ENCODE measurements at regions not wholly inside any gene's neighbourhood (a gene's known extent, or its start where the extent isn't known, plus 50 kb on each side); places are given as distances from the start of the nearest gene placed in this dataset.
"Not testable (repeated sequence)": the region's sequence is repeated elsewhere in the genome, so short reads cannot be mapped to it uniquely, and the experiment has no call there.

DNA sequence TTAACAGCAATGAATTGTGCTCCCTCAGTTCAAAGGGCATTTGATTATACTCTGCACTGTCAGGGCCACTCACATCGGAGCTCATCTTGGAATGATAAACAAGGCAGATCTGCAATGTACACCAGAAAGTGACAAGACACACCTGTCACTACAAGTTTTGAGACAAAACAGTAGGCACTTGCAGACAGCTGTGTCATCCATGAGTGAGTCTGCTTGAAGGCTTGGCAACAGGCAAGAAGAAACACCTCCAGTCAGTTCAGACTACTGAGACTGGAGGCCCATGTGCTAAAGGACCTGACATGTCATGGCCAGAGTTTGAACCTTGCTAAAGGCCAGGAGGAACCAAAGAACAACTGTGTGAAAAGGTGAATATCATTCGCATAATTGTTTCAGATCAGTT, 354.5 kb downstream of the CEP170 start:
- not testable (repeated sequence) for DNase-seq

DNA sequence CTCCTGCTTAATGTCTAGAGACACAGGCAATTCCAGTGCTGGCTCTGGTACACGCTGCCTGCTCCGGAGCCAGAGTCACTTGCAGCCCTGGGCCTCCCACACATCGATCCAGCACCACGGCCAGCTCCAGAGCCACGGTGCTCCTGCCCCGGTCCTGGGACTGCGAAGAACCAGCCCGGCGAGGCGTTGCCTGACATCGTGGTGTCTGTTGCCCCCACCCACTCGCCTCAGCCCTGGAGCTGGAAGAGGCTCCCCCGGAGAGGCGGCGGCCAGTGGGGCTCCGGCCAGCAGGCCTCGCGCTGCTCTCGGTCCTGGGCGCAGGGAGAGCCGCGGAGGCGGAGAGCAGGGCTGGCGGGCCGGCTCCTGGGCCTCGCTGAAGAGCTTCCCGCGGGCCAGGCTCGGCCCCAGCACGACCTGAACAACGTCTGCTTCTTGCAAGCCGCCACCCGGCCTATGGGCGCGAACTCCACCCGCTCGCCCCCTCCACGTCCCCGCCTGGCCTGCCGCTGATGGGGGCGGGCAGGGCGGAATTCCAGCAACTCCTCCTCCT, 364.8 kb downstream of the CEP170 start:
- no peak for DNase-seq

DNA sequence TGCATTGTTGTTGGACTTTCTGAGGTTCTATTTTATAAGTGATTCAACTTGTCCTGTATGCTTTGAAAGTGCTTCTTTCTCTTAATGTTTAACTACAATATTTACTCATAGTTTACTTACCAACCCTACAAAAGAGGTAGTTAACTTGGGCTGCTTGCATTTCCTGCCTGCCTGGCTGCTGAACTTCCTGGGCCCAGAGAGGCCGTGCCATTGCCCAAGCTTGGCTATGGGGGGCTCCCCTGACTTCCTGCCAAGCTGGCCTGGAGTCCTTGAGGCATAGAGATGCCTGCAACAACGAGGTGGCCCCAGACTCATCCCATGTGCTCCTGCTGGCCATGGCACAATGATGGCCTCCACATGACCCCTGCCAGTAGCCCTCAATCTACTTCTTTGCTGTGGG, 361.6 kb upstream of the PLD5 start:
- DNase-seq: no peak

GRCh38 chr1:242880022-242880421, 355.5 kb upstream of the PLD5 start:
- DNase-seq: not testable (repeated sequence)

- DNase-seq: no peak
Observed at GRCh38 chr1:242877743-242878142, 353.2 kb upstream of the PLD5 start.

- DNase-seq: no peak
Observed at GRCh38 chr1:242877229-242877628, 352.7 kb upstream of the PLD5 start.

DNA sequence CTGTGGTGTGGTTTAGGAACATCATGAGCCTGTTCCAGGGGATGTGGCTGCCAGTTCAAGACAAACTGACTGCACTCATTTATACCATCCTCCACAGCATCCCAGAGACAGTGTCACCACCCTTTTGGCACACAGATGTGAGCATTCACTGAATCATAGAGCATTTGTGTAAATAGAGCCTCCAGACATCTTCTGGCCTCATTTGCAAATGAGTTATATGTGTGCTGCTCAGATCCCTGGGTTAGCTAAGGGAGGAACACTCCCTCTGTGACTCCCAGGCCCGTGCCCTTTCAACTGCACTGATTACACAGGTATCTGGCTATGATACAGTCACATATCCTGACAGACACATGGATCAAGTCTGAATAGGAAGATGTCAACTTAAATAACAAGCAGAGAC, 351.5 kb upstream of the PLD5 start:
- DNase-seq: peak; percentile 28

DNA sequence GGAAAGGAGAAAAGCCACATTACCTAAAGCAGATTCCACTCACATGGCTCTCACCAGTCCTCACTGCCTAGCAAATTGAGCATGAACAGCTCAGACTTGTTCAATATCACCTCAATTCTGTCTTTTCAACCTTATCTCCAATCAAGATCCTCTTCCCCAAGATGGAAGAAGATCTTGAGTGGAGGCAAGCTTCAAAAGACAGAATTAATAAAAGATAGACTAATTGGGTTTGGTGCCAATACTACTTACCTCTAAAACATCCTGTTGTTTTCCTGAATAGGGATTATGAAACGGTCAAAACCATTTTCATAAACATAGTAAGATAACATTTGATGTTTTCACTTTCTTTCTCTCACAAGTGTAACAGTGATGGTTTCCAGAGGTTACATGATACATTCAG, 349.2 kb upstream of the PLD5 start:
- DNase-seq: no peak

DNA sequence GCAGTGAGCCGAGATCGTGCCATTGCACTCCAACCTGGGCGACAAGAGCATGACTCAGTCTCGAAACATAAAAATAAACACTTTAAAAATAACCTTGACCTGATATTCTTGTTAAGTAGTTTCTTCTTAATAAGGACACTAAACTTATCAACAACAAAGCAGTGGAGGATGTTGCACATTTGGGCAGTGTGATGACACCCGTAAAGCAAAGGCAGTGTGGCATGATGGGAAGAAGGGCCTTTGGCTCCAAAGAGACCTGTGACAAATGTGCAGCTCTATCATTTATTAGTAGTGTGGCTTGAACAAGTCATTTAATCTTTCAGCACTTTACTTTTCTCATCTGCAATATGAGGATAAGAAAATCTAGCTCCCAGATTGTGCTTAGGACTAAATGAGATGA, 348.0 kb upstream of the PLD5 start:
- no peak for DNase-seq

DNA sequence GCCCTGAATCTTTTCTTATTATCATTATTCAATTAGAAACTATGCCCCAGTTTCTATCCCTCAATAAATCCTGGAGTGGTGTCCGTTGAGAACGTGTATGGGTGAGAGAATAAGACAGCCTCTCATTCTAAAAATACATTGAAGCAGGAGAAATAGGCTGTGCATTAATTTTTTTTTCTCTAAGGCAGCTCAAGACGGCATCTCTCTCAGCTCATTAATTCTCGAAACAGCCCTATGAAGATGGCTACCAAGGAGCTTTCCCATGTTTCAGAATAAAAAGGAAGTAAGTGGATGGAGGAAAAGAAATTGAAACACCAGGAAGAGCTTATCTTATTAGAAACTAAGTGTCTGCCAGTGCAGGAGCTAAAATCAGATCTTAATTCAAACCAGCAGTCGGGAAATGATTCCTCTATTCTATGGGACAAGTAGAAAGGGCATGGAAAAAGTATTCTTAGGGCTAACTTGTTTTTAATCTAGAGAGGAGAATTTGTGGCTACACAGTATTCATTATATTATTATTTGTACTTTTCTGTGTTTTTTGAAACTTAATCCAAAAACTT, 347.1 kb upstream of the PLD5 start:
- no peak for DNase-seq

GRCh38 chr1:242870966-242871365, 346.5 kb upstream of the PLD5 start:
- DNase-seq: no peak

DNA sequence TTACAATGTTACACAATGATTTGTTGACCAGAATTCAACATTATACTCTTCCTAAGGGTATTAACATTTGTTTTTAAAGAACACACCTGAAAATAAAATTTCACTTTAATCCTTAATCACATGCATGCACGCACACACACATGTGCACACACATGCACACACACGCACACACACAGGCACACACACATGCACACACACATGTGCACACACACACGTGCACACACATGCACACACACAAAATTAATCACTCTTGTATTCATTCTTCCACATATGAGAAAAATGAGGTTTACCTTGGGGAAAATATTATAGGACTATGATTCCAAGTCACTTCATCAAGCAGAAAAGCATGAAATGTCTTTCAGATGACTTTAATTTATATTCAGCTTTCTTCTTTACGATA, 331.8 kb upstream of the PLD5 start:
- no peak for DNase-seq

- DNase-seq: no peak
Observed at GRCh38 chr1:242854466-242854865, 330.0 kb upstream of the PLD5 start.

- no peak for DNase-seq
Observed at GRCh38 chr1:242847390-242847993, 323.0 kb upstream of the PLD5 start.

DNA sequence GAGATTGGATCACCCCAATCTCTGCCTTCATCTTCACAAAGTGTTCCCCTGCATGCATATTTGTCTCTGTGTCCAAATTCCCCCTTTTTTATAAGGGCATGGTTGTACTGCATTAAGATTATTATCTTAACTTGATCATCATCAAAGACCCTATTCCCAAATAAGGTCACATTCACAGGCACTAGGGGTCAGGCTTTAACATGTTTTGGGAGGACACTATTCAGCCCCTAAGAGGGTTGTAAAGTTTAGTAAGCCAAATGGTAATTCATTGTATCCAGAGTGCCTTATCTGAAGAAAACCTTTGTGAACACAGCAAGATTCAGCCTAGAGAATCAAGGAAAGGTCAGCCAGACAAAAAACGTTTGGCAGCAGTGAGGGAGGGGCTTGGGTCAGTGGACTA, 317.6 kb upstream of the PLD5 start:
- DNase-seq: no peak

- no peak for DNase-seq
Observed at GRCh38 chr1:242839101-242839500, 314.6 kb upstream of the PLD5 start.

DNA sequence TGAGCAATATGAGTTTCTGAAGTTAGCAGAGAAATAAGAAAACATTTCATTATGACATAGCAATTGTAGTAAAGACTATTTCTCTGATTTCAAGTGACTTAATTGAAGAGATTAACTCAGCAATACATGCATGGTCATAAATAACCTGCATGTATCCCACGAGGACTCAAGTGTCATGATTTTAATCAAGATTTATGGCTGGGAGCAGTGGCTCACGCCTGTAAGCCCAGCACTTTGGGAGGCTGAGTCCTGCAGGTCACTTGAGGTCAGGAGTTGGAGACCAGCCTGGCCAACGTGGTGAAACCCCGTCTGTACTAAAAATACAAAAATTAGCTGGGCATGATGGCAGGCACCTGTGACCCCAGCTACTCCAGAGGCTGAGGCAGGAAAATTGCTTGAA, 311.9 kb upstream of the PLD5 start:
- no peak for DNase-seq

DNA sequence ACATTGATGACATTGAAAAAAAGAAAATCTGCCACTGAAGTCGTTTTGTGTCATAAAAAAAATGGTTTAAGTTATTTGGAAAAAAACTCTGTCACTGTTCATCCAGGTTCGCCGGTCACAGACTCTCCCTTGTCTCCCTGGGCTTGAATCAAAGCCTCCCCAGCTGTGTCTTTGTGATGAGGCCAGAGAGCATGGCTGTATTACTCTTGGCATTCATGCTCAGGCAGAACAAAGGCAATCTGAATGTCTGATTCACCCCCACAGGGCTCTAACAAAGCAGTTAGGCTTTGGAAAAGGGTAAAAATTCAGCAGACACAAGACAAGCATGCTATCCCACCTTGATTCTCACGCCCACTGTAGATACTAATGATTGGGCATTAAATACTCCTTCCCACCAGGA, 304.3 kb upstream of the PLD5 start:
- DNase-seq: no peak

- DNase-seq: no peak
Observed at GRCh38 chr1:242828199-242828598, 303.7 kb upstream of the PLD5 start.

GRCh38 chr1:242827538-242827937, 303.0 kb upstream of the PLD5 start:
- DNase-seq: no peak

DNA sequence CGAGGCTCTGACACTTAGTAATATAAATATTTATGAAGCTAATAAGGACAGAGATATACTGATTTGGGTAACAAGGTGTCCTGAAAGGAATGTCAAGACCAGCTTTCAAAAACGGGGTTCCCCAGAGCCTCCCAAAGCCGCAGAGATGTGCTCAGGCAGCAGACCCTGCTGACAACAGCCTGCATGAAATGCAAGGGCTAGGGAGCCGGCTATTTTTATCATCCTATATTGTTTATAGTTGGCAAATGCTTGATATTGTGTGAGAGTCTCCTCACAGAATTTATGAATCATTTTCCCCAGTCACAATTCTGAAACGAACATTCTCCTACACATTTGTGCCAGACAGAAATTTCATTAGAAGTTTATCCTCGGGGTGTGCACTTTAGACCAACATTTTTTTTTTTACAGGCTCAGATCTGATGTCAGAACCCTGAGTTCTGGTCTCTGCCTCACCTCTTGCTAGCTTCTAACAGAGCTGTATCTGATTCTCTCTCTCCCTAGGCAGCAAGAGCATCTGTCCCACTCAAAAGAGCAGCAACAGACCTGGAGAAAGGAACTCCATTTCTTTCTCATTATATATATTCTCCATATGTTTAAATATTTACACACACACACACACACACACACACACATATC, 302.3 kb upstream of the PLD5 start:
- no peak for DNase-seq

GRCh38 chr1:242824435-242824834, 299.9 kb upstream of the PLD5 start:
- no peak for DNase-seq

GRCh38 chr1:242813490-242814091, 289.1 kb upstream of the PLD5 start:
- DNase-seq: no peak
